ENCODE measurements at regions not wholly inside any gene's neighbourhood (a gene's known extent, or its start where the extent isn't known, plus 50 kb on each side); places are given as distances from the start of the nearest gene placed in this dataset.
"Not testable (repeated sequence)": the region's sequence is repeated elsewhere in the genome, so short reads cannot be mapped to it uniquely, and the experiment has no call there.

GRCh38 chr6:137631323-137631722 is 137.1 kb upstream of the OLIG3 start:
- H3K27ac ChIP-seq (ENCODE audit: insufficient read depth in 1 of 2, low read depth in 1 of 2, low read length in 2 of 2, poor library complexity in 1 of 2, severe bottlenecking in 2 of 2) = no peak overlapping the region
- ChIA-PET CTCF (interaction anchor here (0.8 kb wide), 2 partner anchors 10 to 537 kb away, joined by 3 read pairs; no protein-coding TSS in a partner anchor), POLR2A (no interaction called here)
- no peaks in the 10 kb centered on the region for H3K4me1 ChIP-seq (ENCODE audit: control extremely low read depth in 1 of 4, control insufficient read depth in 4 of 4, insufficient read depth in 4 of 4, low read length in 3 of 4)
- H3K9me3 ChIP-seq (ENCODE audit: control extremely low read depth in 1 of 5, control insufficient read depth in 4 of 5, insufficient read depth in 2 of 5, low read depth in 1 of 5, low read length in 4 of 5) = no peaks in the 10 kb centered on the region
- H3K4me3 ChIP-seq (ENCODE audit: control insufficient read depth in 1 of 7, extremely low read depth in 1 of 7, insufficient read depth in 4 of 7, low read depth in 2 of 7, low read length in 6 of 7) = no peak overlapping the region
- H3K36me3 ChIP-seq (ENCODE audit: control insufficient read depth in 4 of 4, insufficient read depth in 4 of 4, low read length in 3 of 4) = no peaks in the 10 kb centered on the region
- peaks cover 0 to 3% (median 0%) of the 10 kb centered on the region in 5 experiments for H3K27me3 ChIP-seq (replicated peaks in 2 of 5; ENCODE audit: control insufficient read depth in 4 of 5, insufficient read depth in 5 of 5, low read length in 4 of 5)
- 100% methylated on average over 1 of the region's 2 CpGs for WGBS (ENCODE audit: insufficient coverage)
- DNase-seq = no peak

DNA sequence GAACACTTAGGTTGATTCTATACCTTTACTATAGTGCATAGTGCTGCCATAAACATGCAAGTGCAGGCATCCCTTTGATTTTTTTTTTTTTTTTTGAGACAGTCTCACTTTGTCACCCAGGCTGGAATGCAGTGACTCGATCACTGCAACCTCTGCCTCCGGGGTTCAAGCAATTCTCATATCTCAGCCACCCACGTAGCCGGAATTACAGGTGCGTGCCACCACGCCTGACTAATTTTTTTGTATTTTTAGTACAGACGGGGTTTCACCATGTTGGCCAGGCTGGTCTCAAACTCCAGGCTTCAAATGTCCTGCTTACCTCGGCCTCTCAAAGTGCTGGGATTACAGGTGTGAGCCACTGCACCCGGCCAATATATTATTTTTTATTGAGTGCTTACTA is 140.0 kb upstream of the OLIG3 start:
- 95% methylated on average over 6 of the region's 9 CpGs for WGBS (ENCODE audit: insufficient coverage)
- H3K9me3 ChIP-seq (ENCODE audit: control extremely low read depth in 1 of 5, control insufficient read depth in 4 of 5, insufficient read depth in 2 of 5, low read depth in 1 of 5, low read length in 4 of 5); H3K36me3 ChIP-seq (ENCODE audit: control insufficient read depth in 4 of 4, insufficient read depth in 4 of 4, low read length in 3 of 4); H3K4me1 ChIP-seq (ENCODE audit: control extremely low read depth in 1 of 4, control insufficient read depth in 4 of 4, insufficient read depth in 4 of 4, low read length in 3 of 4); DNase-seq; POLR2A ChIA-PET; H3K27me3 ChIP-seq (replicated peaks in 2 of 5; ENCODE audit: control insufficient read depth in 4 of 5, insufficient read depth in 5 of 5, low read length in 4 of 5); H3K27ac ChIP-seq (ENCODE audit: insufficient read depth in 1 of 2, low read depth in 1 of 2, low read length in 2 of 2, poor library complexity in 1 of 2, severe bottlenecking in 2 of 2); CTCF ChIA-PET; H3K4me3 ChIP-seq (ENCODE audit: control insufficient read depth in 1 of 7, extremely low read depth in 1 of 7, insufficient read depth in 4 of 7, low read depth in 2 of 7, low read length in 6 of 7): not testable (repeated sequence)

- Histone ChIP-seq H3K36me3 (ENCODE audit: control insufficient read depth in 4 of 4, insufficient read depth in 4 of 4, low read length in 3 of 4) (no peaks in the 10 kb centered on the region), H3K4me3 (ENCODE audit: control insufficient read depth in 1 of 7, extremely low read depth in 1 of 7, insufficient read depth in 4 of 7, low read depth in 2 of 7, low read length in 6 of 7) (no peak overlapping the region), H3K4me1 (ENCODE audit: control extremely low read depth in 1 of 4, control insufficient read depth in 4 of 4, insufficient read depth in 4 of 4, low read length in 3 of 4) (peaks cover 0 to 4% (median 2%) of the 10 kb centered on the region in 4 experiments), H3K9me3 (ENCODE audit: control extremely low read depth in 1 of 5, control insufficient read depth in 4 of 5, insufficient read depth in 2 of 5, low read depth in 1 of 5, low read length in 4 of 5) (no peaks in the 10 kb centered on the region), H3K27ac (ENCODE audit: insufficient read depth in 1 of 2, low read depth in 1 of 2, low read length in 2 of 2, poor library complexity in 1 of 2, severe bottlenecking in 2 of 2) (no peak overlapping the region), H3K27me3 (replicated peaks in 2 of 5; ENCODE audit: control insufficient read depth in 4 of 5, insufficient read depth in 5 of 5, low read length in 4 of 5) (peaks cover 0 to 2% (median 0%) of the 10 kb centered on the region in 5 experiments)
- ChIA-PET POLR2A (no interaction called here), CTCF (no interaction called here)
- peak in 2 of 3 donors; percentile 56 to 58 for DNase-seq
- WGBS (ENCODE audit: insufficient coverage) = 13% methylated on average over 1 of the region's 1 CpG
These were observed 142.9 kb upstream of the OLIG3 start for GRCh38 chr6:137637121-137637520.

DNA sequence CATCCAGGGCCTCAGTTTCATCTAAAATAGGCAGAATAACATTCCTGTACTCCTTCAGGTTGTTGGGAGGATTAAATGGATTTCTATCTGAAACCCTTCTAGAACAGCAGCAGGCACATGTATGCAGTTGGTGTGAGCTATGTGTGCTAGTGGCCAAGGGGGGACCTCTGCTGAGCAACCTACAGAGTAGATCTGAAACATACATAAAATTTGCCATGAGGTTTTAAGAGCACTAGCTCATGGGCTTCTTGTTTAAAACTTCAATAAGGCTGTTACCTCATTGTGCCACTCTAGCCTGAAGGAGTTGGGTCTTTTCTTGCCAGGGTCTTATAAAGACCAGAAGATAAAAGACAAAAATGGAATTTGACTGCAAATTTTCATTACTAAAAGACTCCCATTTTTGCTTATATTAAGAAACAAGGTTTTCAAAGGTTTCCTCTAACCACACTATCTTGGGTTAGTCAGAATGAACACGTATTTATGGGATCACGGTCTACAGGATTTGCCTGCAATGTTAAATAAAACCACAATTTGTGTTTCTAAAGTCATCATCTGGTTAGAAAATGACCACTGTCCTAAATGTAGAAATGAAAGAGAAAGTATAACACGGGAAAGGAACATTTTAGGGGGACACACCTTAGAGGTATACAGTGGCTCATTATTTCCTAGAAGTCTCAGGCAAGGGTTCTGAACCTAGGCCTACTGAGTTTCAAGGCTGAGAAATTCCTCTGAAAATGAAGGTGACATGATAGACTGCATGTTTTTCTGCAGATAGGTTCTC is 144.9 kb upstream of the OLIG3 start:
- H3K27ac ChIP-seq (ENCODE audit: insufficient read depth in 1 of 2, low read depth in 1 of 2, low read length in 2 of 2, poor library complexity in 1 of 2, severe bottlenecking in 2 of 2) = no peak overlapping the region
- no peak overlapping the region for H3K4me3 ChIP-seq (ENCODE audit: control insufficient read depth in 1 of 7, extremely low read depth in 1 of 7, insufficient read depth in 4 of 7, low read depth in 2 of 7, low read length in 6 of 7)
- H3K9me3 ChIP-seq (ENCODE audit: control extremely low read depth in 1 of 5, control insufficient read depth in 4 of 5, insufficient read depth in 2 of 5, low read depth in 1 of 5, low read length in 4 of 5) = no peaks in the 10 kb centered on the region
- no peaks in the 10 kb centered on the region for H3K36me3 ChIP-seq (ENCODE audit: control insufficient read depth in 4 of 4, insufficient read depth in 4 of 4, low read length in 3 of 4)
- 22% methylated on average over 1 of the region's 3 CpGs for WGBS (ENCODE audit: insufficient coverage)
- peaks cover 0 to 2% (median 0%) of the 10 kb centered on the region in 5 experiments for H3K27me3 ChIP-seq (replicated peaks in 2 of 5; ENCODE audit: control insufficient read depth in 4 of 5, insufficient read depth in 5 of 5, low read length in 4 of 5)
- H3K4me1 ChIP-seq (ENCODE audit: control extremely low read depth in 1 of 4, control insufficient read depth in 4 of 4, insufficient read depth in 4 of 4, low read length in 3 of 4) = peaks cover 0 to 4% (median 2%) of the 10 kb centered on the region in 4 experiments
- ChIA-PET CTCF (interaction anchor here (1.3 to 1.5 kb wide), 2 partner anchors 9 to 563 kb away, joined by 4 read pairs; no protein-coding TSS in a partner anchor), POLR2A (no interaction called here)
- no peak for DNase-seq

DNA sequence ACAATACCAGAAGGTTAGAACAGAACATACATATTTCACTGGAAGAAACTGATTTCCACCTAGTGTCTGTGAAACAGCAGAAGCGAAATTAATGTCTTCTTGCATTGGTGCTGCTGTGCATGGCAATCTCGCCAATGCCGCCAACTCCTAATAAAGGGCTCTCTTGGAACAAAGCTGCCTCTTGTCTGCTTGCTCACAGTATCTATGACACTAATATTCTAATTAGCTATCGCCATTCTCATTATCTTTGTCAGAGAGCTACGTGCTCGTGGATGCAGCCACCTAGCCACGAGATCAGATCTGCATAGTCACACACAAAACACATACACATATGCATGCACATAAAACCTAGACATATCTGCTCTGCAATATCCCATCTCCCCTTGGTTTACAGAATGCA is 145.9 kb upstream of the OLIG3 start:
- Histone ChIP-seq H3K9me3 (ENCODE audit: control extremely low read depth in 1 of 5, control insufficient read depth in 4 of 5, insufficient read depth in 2 of 5, low read depth in 1 of 5, low read length in 4 of 5) (no peaks in the 10 kb centered on the region), H3K4me1 (ENCODE audit: control extremely low read depth in 1 of 4, control insufficient read depth in 4 of 4, insufficient read depth in 4 of 4, low read length in 3 of 4) (peaks cover 0 to 4% (median 2%) of the 10 kb centered on the region in 4 experiments), H3K27ac (ENCODE audit: insufficient read depth in 1 of 2, low read depth in 1 of 2, low read length in 2 of 2, poor library complexity in 1 of 2, severe bottlenecking in 2 of 2) (no peak overlapping the region), H3K36me3 (ENCODE audit: control insufficient read depth in 4 of 4, insufficient read depth in 4 of 4, low read length in 3 of 4) (no peaks in the 10 kb centered on the region), H3K27me3 (replicated peaks in 2 of 5; ENCODE audit: control insufficient read depth in 4 of 5, insufficient read depth in 5 of 5, low read length in 4 of 5) (peaks cover 0 to 2% (median 0%) of the 10 kb centered on the region in 5 experiments), H3K4me3 (ENCODE audit: control insufficient read depth in 1 of 7, extremely low read depth in 1 of 7, insufficient read depth in 4 of 7, low read depth in 2 of 7, low read length in 6 of 7) (no peak overlapping the region)
- ChIA-PET CTCF (interaction anchor here (0.5 to 1.3 kb wide), 3 partner anchors 8 to 326 kb away, joined by 3 to 4 read pairs (median 3); no protein-coding TSS in a partner anchor), POLR2A (interaction anchor here (0.6 kb wide), 1 partner anchor 546 kb away, joined by 3 read pairs; no protein-coding TSS in a partner anchor)
- 90% methylated on average over 7 of the region's 7 CpGs for WGBS (ENCODE audit: insufficient coverage)
- no peak for DNase-seq

GRCh38 chr6:137641474-137642077 is 147.4 kb upstream of the OLIG3 start:
- DNase-seq = peak; percentile 67 to 82 (median 73)
- ChIA-PET POLR2A (interaction anchor here (0.7 kb wide), 1 partner anchor 529 kb away, joined by 4 read pairs; no protein-coding TSS in a partner anchor), CTCF (interaction anchor here (0.6 to 1.3 kb wide), 3 partner anchors 10 to 565 kb away, joined by 3 to 4 read pairs (median 3); no protein-coding TSS in a partner anchor)
- 44% methylated on average over 3 of the region's 6 CpGs for WGBS (ENCODE audit: insufficient coverage)
- no peaks in the 10 kb centered on the region for H3K9me3 ChIP-seq (ENCODE audit: control extremely low read depth in 1 of 5, control insufficient read depth in 4 of 5, insufficient read depth in 2 of 5, low read depth in 1 of 5, low read length in 4 of 5)
- no peak overlapping the region for H3K27ac ChIP-seq (ENCODE audit: insufficient read depth in 1 of 2, low read depth in 1 of 2, low read length in 2 of 2, poor library complexity in 1 of 2, severe bottlenecking in 2 of 2)
- H3K36me3 ChIP-seq (ENCODE audit: control insufficient read depth in 4 of 4, insufficient read depth in 4 of 4, low read length in 3 of 4) = no peaks in the 10 kb centered on the region
- H3K4me3 ChIP-seq (ENCODE audit: control insufficient read depth in 1 of 7, extremely low read depth in 1 of 7, insufficient read depth in 4 of 7, low read depth in 2 of 7, low read length in 6 of 7) = no peak overlapping the region
- H3K4me1 ChIP-seq (ENCODE audit: control extremely low read depth in 1 of 4, control insufficient read depth in 4 of 4, insufficient read depth in 4 of 4, low read length in 3 of 4) = peaks cover 0 to 4% (median 2%) of the 10 kb centered on the region in 4 experiments
- peaks cover 0 to 2% (median 0%) of the 10 kb centered on the region in 5 experiments for H3K27me3 ChIP-seq (replicated peaks in 2 of 5; ENCODE audit: control insufficient read depth in 4 of 5, insufficient read depth in 5 of 5, low read length in 4 of 5)

DNA sequence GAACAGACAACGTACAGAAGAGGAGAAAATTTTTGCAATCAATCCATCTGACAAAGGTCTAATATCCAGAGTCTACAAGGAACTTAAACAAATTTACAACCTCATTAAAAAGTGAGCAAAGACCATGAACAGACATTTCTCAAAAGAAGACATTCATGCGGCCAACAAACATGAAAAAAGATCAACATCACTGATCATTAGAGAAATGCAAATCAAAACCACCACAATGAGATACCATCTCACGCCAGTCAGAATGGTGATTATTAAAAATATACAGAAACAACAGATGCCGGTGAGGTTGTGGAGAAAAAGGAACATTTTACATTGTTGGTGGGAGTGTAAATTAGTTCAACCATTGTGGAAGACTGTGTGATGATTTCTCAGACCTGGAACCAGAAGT is 149.0 kb upstream of the OLIG3 start:
- CTCF ChIA-PET; H3K4me3 ChIP-seq (ENCODE audit: control insufficient read depth in 1 of 7, extremely low read depth in 1 of 7, insufficient read depth in 4 of 7, low read depth in 2 of 7, low read length in 6 of 7); H3K9me3 ChIP-seq (ENCODE audit: control extremely low read depth in 1 of 5, control insufficient read depth in 4 of 5, insufficient read depth in 2 of 5, low read depth in 1 of 5, low read length in 4 of 5); H3K27ac ChIP-seq (ENCODE audit: insufficient read depth in 1 of 2, low read depth in 1 of 2, low read length in 2 of 2, poor library complexity in 1 of 2, severe bottlenecking in 2 of 2); H3K4me1 ChIP-seq (ENCODE audit: control extremely low read depth in 1 of 4, control insufficient read depth in 4 of 4, insufficient read depth in 4 of 4, low read length in 3 of 4); DNase-seq; H3K27me3 ChIP-seq (replicated peaks in 2 of 5; ENCODE audit: control insufficient read depth in 4 of 5, insufficient read depth in 5 of 5, low read length in 4 of 5); POLR2A ChIA-PET; H3K36me3 ChIP-seq (ENCODE audit: control insufficient read depth in 4 of 4, insufficient read depth in 4 of 4, low read length in 3 of 4): not testable (repeated sequence)
- WGBS (ENCODE audit: insufficient coverage) = 100% methylated on average over 1 of the region's 4 CpGs

Data from common myeloid progenitor, CD34-positive (primary cell).